OCI-LY7 (cell line): ENCODE measurements at regions not wholly inside any gene's neighbourhood (a gene's known extent, or its start where the extent isn't known, plus 50 kb on each side); places are given as distances from the start of the nearest gene placed in this dataset.

ENCODE experiments used
- BruUV-seq: library from RNA; stranded (reverse); fragments of 400-500 nt; replicated peaks from 2 replicates; lab custom pipeline; 2021; lab: Mats Ljungman, UMichigan
- CTCF ChIA-PET: fragments of 300-600 bp; sonication (Branson Sonifier 250); formaldehyde crosslinking; loops from one replicate; lab custom pipeline; 2022; ENCODE audit warnings: antibody characterized with exemption; ENCODE audit not compliant: unreplicated experiment; lab: Charles Lee
- POLR2A ChIA-PET: fragments of 300-600 bp; sonication (Branson Sonifier 250); formaldehyde crosslinking; loops from one replicate; lab custom pipeline; 2022; ENCODE audit warnings: antibody characterized with exemption; lab: Charles Lee
- DNase-seq: peaks from one replicate; pipeline ENCODE4 v3.0.0-alpha.2; 2015; ENCODE audit warnings: low spot score
- H2AFZ ChIP-seq: fragments of 200-600 bp; sonication (generic), shearing (Covaris generic); 2 replicates; pipeline ENCODE4 v1.6.1; 2014; ENCODE audit warnings: mild to moderate bottlenecking, antibody characterized with exemption, low read length, moderate library complexity
- H3K27ac ChIP-seq: fragments of 200-600 bp; sonication (generic); 2 replicates; pipeline ENCODE4 v1.5.1; 2014; ENCODE audit warnings: mixed run types, low read depth, mild to moderate bottlenecking, moderate library complexity, low read length, inconsistent platforms; ENCODE audit not compliant: poor library complexity, severe bottlenecking
- H3K36me3 ChIP-seq: fragments of 200-600 bp; sonication (generic); 2 replicates; pipeline ENCODE4 v1.6.1; 2014; ENCODE audit warnings: mild to moderate bottlenecking, antibody characterized with exemption, low read length, moderate library complexity, mixed read lengths; ENCODE audit not compliant: insufficient read depth
- H3K4me1 ChIP-seq: fragments of 200-600 bp; sonication (generic); 2 replicates; pipeline ENCODE4 v1.5.1; 2014; ENCODE audit warnings: mild to moderate bottlenecking, low read length; ENCODE audit not compliant: insufficient read depth, poor library complexity, severe bottlenecking
- H3K4me2 ChIP-seq: fragments of 200-600 bp; sonication (generic); 2 replicates; pipeline ENCODE4 v1.6.1; 2014; ENCODE audit warnings: mild to moderate bottlenecking, low read length
- H3K4me3 ChIP-seq: fragments of 200-600 bp; sonication (generic); 2 replicates; pipeline ENCODE4 v1.5.1; 2014; ENCODE audit warnings: mild to moderate bottlenecking, low read depth, low read length; ENCODE audit not compliant: poor library complexity, severe bottlenecking
- H3K79me2 ChIP-seq: fragments of 200-600 bp; sonication (generic); 2 replicates; pipeline ENCODE4 v1.6.1; 2016; ENCODE audit warnings: low read depth, mild to moderate bottlenecking, low read length, moderate library complexity, mixed read lengths; ENCODE audit not compliant: insufficient read depth
- H3K9me2 ChIP-seq: fragments of 200-600 bp; sonication (generic); 2 replicates; pipeline ENCODE4 v1.6.1; 2016; ENCODE audit warnings: mild to moderate bottlenecking, low read length, mixed read lengths; ENCODE audit not compliant: insufficient read depth
- H3K9me3 ChIP-seq: fragments of 200-600 bp; sonication (generic); 2 replicates; pipeline ENCODE4 v1.6.1; 2014; ENCODE audit warnings: mild to moderate bottlenecking, mixed run types, low read length, mixed read lengths
- H4K20me1 ChIP-seq: fragments of 200-600 bp; sonication (generic); 2 replicates; pipeline ENCODE4 v1.6.1; 2014; ENCODE audit warnings: mild to moderate bottlenecking, antibody characterized with exemption, low read length, moderate library complexity, mixed read lengths; ENCODE audit not compliant: insufficient read depth
- EZH2phosphoT487 ChIP-seq: fragments of 200-600 bp; sonication (generic); IDR thresholded peaks from 2 replicates; pipeline ENCODE4 v1.6.1; 2018; ENCODE audit warnings: low read depth, borderline replicate concordance, mild to moderate bottlenecking, mixed run types, antibody characterized with exemption, low read length, moderate library complexity, mixed read lengths
- intact Hi-C: fragments of 100-400 bp; cut with micrococcal nuclease; formaldehyde crosslinking; loops from one replicate; pipeline ENCODE4 v1.10.0; 2022; ENCODE audit not compliant: unreplicated experiment
- TF ChIP-seq, protein P1 (sequence below): fragments of 200-600 bp; sonication (generic); conservative IDR thresholded peaks from 2 replicates; pipeline ENCODE4 v1.5.1; 2014; ENCODE audit warnings: mild to moderate bottlenecking, antibody characterized with exemption, low read length, moderate library complexity, mixed read lengths

DNA sequence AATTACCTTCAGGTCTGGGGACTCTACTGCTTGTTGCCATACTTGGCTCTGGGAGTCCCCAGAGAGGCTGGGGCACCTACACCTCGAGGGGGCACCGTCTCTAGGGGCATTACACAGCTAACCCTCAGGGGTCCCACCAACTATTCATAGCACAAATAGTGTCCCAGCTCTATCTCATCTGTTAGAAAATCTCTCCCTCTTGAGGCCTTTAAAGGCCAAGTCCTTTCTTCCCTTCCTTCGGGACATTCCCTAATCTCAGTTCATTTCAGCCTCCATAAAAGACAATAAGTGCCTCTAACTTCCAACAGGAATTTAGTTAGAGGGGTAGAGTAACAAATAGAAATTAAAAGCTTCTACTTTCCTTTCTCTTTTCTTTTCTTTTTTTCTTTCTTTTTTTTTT lies 55.8 kb upstream of the SORBS2 start:
- H3K9me3 ChIP-seq: no peaks in the 10 kb centered on the region
- H2AFZ ChIP-seq: peak overlapping the region; percentile 51; the same call in 1 of the 2 replicates
- CTCF ChIA-PET: interaction anchor here (0.7 kb wide), 1 partner anchor 30 kb away, joined by 3 read pairs; no protein-coding TSS in a partner anchor
- no peak overlapping the region for H3K27ac ChIP-seq
- H3K4me2 ChIP-seq: peak overlapping the region; percentile 12; the same call in 1 of the 2 replicates
- POLR2A ChIA-PET: interaction anchor here (1.0 kb wide), 1 partner anchor 59 kb away, joined by 3 read pairs; no protein-coding TSS in a partner anchor
- H3K9me2 ChIP-seq: no peaks in the 10 kb centered on the region
- H4K20me1 ChIP-seq: no peaks in the 10 kb centered on the region
- no peak overlapping the region for H3K4me3 ChIP-seq
- intact Hi-C loops: no loop called here
- no peaks in the 10 kb centered on the region for H3K79me2 ChIP-seq
- DNase-seq: no peak
- H3K36me3 ChIP-seq: no peaks in the 10 kb centered on the region
- TF ChIP-seq EZH2phosphoT487: no peak
- TF ChIP-seq, protein P1, sequence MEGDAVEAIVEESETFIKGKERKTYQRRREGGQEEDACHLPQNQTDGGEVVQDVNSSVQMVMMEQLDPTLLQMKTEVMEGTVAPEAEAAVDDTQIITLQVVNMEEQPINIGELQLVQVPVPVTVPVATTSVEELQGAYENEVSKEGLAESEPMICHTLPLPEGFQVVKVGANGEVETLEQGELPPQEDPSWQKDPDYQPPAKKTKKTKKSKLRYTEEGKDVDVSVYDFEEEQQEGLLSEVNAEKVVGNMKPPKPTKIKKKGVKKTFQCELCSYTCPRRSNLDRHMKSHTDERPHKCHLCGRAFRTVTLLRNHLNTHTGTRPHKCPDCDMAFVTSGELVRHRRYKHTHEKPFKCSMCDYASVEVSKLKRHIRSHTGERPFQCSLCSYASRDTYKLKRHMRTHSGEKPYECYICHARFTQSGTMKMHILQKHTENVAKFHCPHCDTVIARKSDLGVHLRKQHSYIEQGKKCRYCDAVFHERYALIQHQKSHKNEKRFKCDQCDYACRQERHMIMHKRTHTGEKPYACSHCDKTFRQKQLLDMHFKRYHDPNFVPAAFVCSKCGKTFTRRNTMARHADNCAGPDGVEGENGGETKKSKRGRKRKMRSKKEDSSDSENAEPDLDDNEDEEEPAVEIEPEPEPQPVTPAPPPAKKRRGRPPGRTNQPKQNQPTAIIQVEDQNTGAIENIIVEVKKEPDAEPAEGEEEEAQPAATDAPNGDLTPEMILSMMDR: no peak
- no TSS peak for BruUV-seq
- H3K4me1 ChIP-seq: peaks cover 16% of the 10 kb centered on the region

DNA sequence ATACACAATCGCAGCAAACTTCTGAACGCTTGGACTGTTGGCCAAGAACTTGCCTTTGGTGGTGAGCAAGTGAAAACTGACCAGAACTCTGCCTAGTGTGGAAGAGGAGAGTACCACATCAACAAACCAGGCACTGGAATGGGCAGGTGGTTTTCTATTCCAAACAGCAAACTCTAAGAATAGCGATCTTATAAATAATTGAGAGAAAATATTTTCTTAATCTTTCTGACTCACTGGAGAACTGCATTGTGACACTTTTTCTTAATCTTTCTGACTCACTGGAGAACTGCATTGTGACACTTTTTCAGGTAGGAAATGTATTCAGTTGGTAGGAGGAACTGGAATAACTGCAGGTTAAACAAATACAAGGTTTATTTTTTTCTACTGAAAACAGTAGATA lies 57.0 kb upstream of the SORBS2 start:
- no peaks in the 10 kb centered on the region for H4K20me1 ChIP-seq
- no peaks in the 10 kb centered on the region for H3K9me3 ChIP-seq
- H3K4me3 ChIP-seq: no peak overlapping the region
- no peak overlapping the region for H3K27ac ChIP-seq
- no peak overlapping the region for H3K4me2 ChIP-seq
- no TSS peak for BruUV-seq
- H3K4me1 ChIP-seq: peaks cover 16% of the 10 kb centered on the region
- ChIA-PET POLR2A (no interaction called here), CTCF (no interaction called here)
- no peaks in the 10 kb centered on the region for H3K36me3 ChIP-seq
- H3K9me2 ChIP-seq: no peaks in the 10 kb centered on the region
- no peak overlapping the region for H2AFZ ChIP-seq
- no peak for DNase-seq
- intact Hi-C loops: no loop called here
- no peaks in the 10 kb centered on the region for H3K79me2 ChIP-seq
- no peak for TF ChIP-seq EZH2phosphoT487
- TF ChIP-seq, protein P1: no peak

DNA sequence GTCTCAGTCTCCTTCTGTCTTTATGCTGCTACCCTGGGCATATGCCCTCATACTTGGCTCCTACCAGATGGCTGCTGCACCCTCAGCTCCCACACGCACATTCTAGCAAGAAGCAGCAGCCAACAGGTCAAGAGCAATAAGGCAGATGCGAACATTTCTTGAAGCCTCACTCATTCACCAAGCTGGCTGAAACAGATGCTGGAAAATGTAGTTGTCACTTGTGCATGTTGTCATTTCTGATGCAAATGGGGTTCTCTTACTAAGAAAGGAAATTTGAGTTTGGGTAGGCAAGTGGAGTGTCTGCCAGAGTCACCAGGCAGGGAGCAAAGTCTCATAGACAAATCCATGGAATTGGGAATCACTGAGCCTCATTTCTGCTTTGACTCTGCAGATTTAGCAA lies 57.4 kb upstream of the SORBS2 start:
- POLR2A ChIA-PET: no interaction called here

More for the DNA sequence above, 57.4 kb upstream of the SORBS2 start:
- Histone ChIP-seq H3K4me3 (no peak overlapping the region), H3K9me3 (no peaks in the 10 kb centered on the region), H3K27ac (no peak overlapping the region), H4K20me1 (no peaks in the 10 kb centered on the region), H3K36me3 (no peaks in the 10 kb centered on the region), H3K4me1 (peaks cover 16% of the 10 kb centered on the region), H2AFZ (no peak overlapping the region), H3K79me2 (no peaks in the 10 kb centered on the region), H3K4me2 (no peak overlapping the region), H3K9me2 (no peaks in the 10 kb centered on the region)
- CTCF ChIA-PET: no interaction called here
- DNase-seq: no peak
- no TSS peak for BruUV-seq
- intact Hi-C loops: no loop called here
- TF ChIP-seq, protein P1: no peak
- no peak for TF ChIP-seq EZH2phosphoT487
